NOMO-1 treated with dmso at 0.1 percent for 144 hours (cell line): ENCODE measurements at regions not wholly inside any gene's neighbourhood (a gene's known extent, or its start where the extent isn't known, plus 50 kb on each side); places are given as distances from the start of the nearest gene placed in this dataset.
"Not testable (repeated sequence)": the region's sequence is repeated elsewhere in the genome, so short reads cannot be mapped to it uniquely, and the experiment has no call there.

Source experiments
- DNase-seq: peaks from one replicate; lab custom pipeline; 2025; ENCODE audit not compliant: unreplicated experiment; lab: John Stamatoyannopoulos, UW

- no peak for DNase-seq
Measured at GRCh38 chr6:150299873-150300485, 68.8 kb upstream of the IYD start.

GRCh38 chr6:150301846-150302519, 66.8 kb upstream of the IYD start:
- no peak for DNase-seq

GRCh38 chr6:150302520-150303176, 66.2 kb upstream of the IYD start:
- no peak for DNase-seq

- no peak for DNase-seq
Measured at GRCh38 chr6:150303256-150303655, 65.6 kb upstream of the IYD start.

GRCh38 chr6:150304429-150304828, 64.4 kb upstream of the IYD start:
- no peak for DNase-seq

- no peak for DNase-seq
Measured at GRCh38 chr6:150306290-150306689, 62.5 kb upstream of the IYD start.

- no peak for DNase-seq
Measured at GRCh38 chr6:150307520-150307919, 61.3 kb upstream of the IYD start.

- DNase-seq = no peak
Measured at GRCh38 chr6:150308812-150309645, 59.8 kb upstream of the IYD start.

GRCh38 chr6:150310539-150310938, 58.3 kb upstream of the IYD start:
- peak; percentile 6 for DNase-seq

GRCh38 chr6:150311149-150311944, 57.5 kb upstream of the IYD start:
- DNase-seq = not testable (repeated sequence)

- no peak for DNase-seq
Measured at GRCh38 chr6:150312395-150312794, 56.4 kb upstream of the IYD start.

- DNase-seq = no peak
Measured at GRCh38 chr6:150312844-150313584, 55.8 kb upstream of the IYD start.

GRCh38 chr6:150313781-150314180, 55.0 kb upstream of the IYD start:
- no peak for DNase-seq

- DNase-seq = no peak
Measured at GRCh38 chr6:150314230-150315188, 54.3 kb upstream of the IYD start.

- no peak for DNase-seq
Measured at GRCh38 chr6:150315626-150316025, 53.2 kb upstream of the IYD start.

- no peak for DNase-seq
Measured at GRCh38 chr6:150316936-150317335, 51.9 kb upstream of the IYD start.
